ENCODE measurements at regions not wholly inside any gene's neighbourhood (a gene's known extent, or its start where the extent isn't known, plus 50 kb on each side); places are given as distances from the start of the nearest gene placed in this dataset.

- Histone ChIP-seq H3K4me1 (ENCODE audit: insufficient read depth, low read length) (no peaks in the 10 kb centered on the region), H3K9me3 (ENCODE audit: control insufficient read depth in 1 of 2, insufficient read depth in 1 of 2, low read length in 2 of 2) (no peaks in the 10 kb centered on the region), H3K27ac (ENCODE audit: low read depth in 1 of 2, low read length in 2 of 2) (no peak overlapping the region), H3K4me3 (ENCODE audit: low read length) (no peak overlapping the region), H3K36me3 (ENCODE audit: insufficient read depth, low read length) (no peaks in the 10 kb centered on the region), H3K27me3 (ENCODE audit: control insufficient read depth in 1 of 2, insufficient read depth in 2 of 2, low read length in 2 of 2) (no peaks in the 10 kb centered on the region)
- TF ChIP-seq CTCF (IDR thresholded peaks at IDR 0.05): no peak
- ATAC-seq (ENCODE audit: poor library complexity): no peak
- no peak overlapping the region for H3K4me3 Mint-ChIP-seq
- no peak overlapping the region for H3K27ac Mint-ChIP-seq
- no peaks in the 10 kb centered on the region for H3K36me3 Mint-ChIP-seq (ENCODE audit: low read depth)
- no peaks in the 10 kb centered on the region for H3K9me3 Mint-ChIP-seq
- POLR2A ChIA-PET: no interaction called here
- DNase-seq: no peak
- intact Hi-C loops (cut with DNase I, micrococcal nuclease): no loop called here
- H3K4me1 Mint-ChIP-seq (ENCODE audit: low read depth): no peaks in the 10 kb centered on the region
- CTCF ChIA-PET: no interaction called here
- no peaks in the 10 kb centered on the region for H3K27me3 Mint-ChIP-seq
These were observed 56.5 kb upstream of the TRPM3 start for GRCh38 chr9:71177901-71178300.

DNA sequence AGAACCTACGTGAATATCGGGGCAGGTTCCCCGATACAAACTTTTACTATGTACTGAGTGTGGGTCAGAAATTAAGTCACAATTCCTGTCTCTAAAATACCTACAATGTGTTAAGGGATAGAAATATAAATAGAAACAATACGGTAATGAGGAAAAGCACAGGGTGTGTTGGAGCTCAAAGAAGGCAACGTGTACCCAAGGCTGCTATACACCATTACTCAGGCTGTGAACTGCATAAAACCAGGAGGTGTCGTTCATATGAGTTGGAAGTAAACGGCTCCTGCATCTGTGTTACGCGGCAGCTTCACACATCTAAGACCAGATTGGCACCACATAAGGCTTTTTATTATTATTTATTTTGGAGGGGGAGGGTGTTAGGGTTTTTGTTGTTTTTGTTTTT lies 50.1 kb upstream of the TRPM3 start:
- Histone ChIP-seq H3K4me3 (ENCODE audit: low read length) (no peak overlapping the region), H3K27me3 (ENCODE audit: control insufficient read depth in 1 of 2, insufficient read depth in 2 of 2, low read length in 2 of 2) (no peaks in the 10 kb centered on the region), H3K27ac (ENCODE audit: low read depth in 1 of 2, low read length in 2 of 2) (no peak overlapping the region), H3K4me1 (ENCODE audit: insufficient read depth, low read length) (no peaks in the 10 kb centered on the region), H3K36me3 (ENCODE audit: insufficient read depth, low read length) (no peaks in the 10 kb centered on the region), H3K9me3 (ENCODE audit: control insufficient read depth in 1 of 2, insufficient read depth in 1 of 2, low read length in 2 of 2) (peaks cover 0 to 5% of the 10 kb centered on the region in 2 experiments)
- Mint-ChIP-seq H3K36me3 (ENCODE audit: low read depth) (no peaks in the 10 kb centered on the region), H3K9me3 (peaks cover 2% of the 10 kb centered on the region), H3K27ac (no peak overlapping the region), H3K27me3 (no peaks in the 10 kb centered on the region), H3K4me1 (ENCODE audit: low read depth) (no peaks in the 10 kb centered on the region), H3K4me3 (no peak overlapping the region)
- no peak for TF ChIP-seq CTCF (IDR thresholded peaks at IDR 0.05)
- DNase-seq (no peak), ATAC-seq (ENCODE audit: poor library complexity) (no peak)
- CTCF ChIA-PET: no interaction called here
- POLR2A ChIA-PET: no interaction called here
- intact Hi-C loops (cut with DNase I, micrococcal nuclease): no loop called here

Measured in CD4-positive, alpha-beta T cell (primary cell).